Thyroid gland (tissue), 4 donors: ENCODE measurements at regions not wholly inside any gene's neighbourhood (a gene's known extent, or its start where the extent isn't known, plus 50 kb on each side); places are given as distances from the start of the nearest gene placed in this dataset.

Experiments
- DNase-seq, 2 donors: peaks; one replicate each; pipeline ENCODE4 v3.0.0-alpha.2; 2019
- H3K27ac ChIP-seq, 3 donors: fragments of 200-600 bp; sonication (generic); 1 replicate in 2 of 3; 2 replicates in 1 of 3; pipeline ENCODE4 v1.5.1; 2016 to 2019; ENCODE audit warnings: mild to moderate bottlenecking in 1 of 3, moderate library complexity in 1 of 3
- H3K27me3 ChIP-seq: fragments of 200-600 bp; sonication (generic); one replicate; pipeline ENCODE4 v1.5.1; 2019
- H3K36me3 ChIP-seq, 2 donors: fragments of 200-600 bp; sonication (generic); one replicate each; pipeline ENCODE4 v1.5.1; 2016 to 2019
- H3K4me1 ChIP-seq, 2 donors: fragments of 200-600 bp; sonication (generic); one replicate each; pipeline ENCODE4 v1.5.1; 2017 to 2019
- H3K4me3 ChIP-seq, 3 donors: fragments of 200-600 bp; sonication (generic); replicated peaks in 1 of 3; 1 replicate in 2 of 3; 2 replicates in 1 of 3; pipeline ENCODE4 v1.5.1; 2016; ENCODE audit warnings: mild to moderate bottlenecking in 1 of 3
- H3K9me3 ChIP-seq: fragments of 200-600 bp; sonication (generic); one replicate; pipeline ENCODE4 v1.5.1; 2017
- CTCF ChIP-seq, 6 experiments: fragments of 200-600 bp in 3 of 6; fragments of 450-650 bp in 3 of 6; sonication (generic) in 3 of 6; IDR thresholded peaks; one replicate each; pipeline ENCODE4 v1.5.1; 2016 to 2019; ENCODE audit warnings: antibody characterized with exemption in 6 of 6, mild to moderate bottlenecking in 2 of 6, inconsistent platforms in 1 of 6, moderate library complexity in 1 of 6
- POLR2A ChIP-seq, 2 donors: fragments of 450-650 bp; IDR thresholded peaks; one replicate each; pipeline ENCODE4 v1.6.1; 2017; ENCODE audit warnings: antibody characterized with exemption in 2 of 2, mild to moderate bottlenecking in 2 of 2, moderate library complexity in 1 of 2
- WGBS, 2 donors: methylation state at CpG; one replicate each; pipeline ENCODE4 v1.1.5; 2017; 5-methylcytosine and 5-hydroxymethylcytosine counted together
- intact Hi-C: fragments of 100-400 bp; cut with DNase I; formaldehyde crosslinking; loops from one replicate; pipeline ENCODE4 v1.15.1; 2023

GRCh38 chr2:104734937-104735586, 118.9 kb upstream of the POU3F3 start:
- 79 to 84% methylated on average over 6 of the region's 6 CpGs for WGBS, 2 donors
- no peak for DNase-seq
- Histone ChIP-seq H3K36me3 (no peaks in the 10 kb centered on the region), H3K4me1 (no peaks in the 10 kb centered on the region), H3K27me3 (no peaks in the 10 kb centered on the region), H3K9me3 (no peaks in the 10 kb centered on the region), H3K4me3 (no peak overlapping the region), H3K27ac (no peak overlapping the region)
- TF ChIP-seq CTCF (IDR thresholded peaks at IDR 0.05) = no peak
- no peak for TF ChIP-seq POLR2A (IDR thresholded peaks at IDR 0.05)
- intact Hi-C loops = no loop called here

DNA sequence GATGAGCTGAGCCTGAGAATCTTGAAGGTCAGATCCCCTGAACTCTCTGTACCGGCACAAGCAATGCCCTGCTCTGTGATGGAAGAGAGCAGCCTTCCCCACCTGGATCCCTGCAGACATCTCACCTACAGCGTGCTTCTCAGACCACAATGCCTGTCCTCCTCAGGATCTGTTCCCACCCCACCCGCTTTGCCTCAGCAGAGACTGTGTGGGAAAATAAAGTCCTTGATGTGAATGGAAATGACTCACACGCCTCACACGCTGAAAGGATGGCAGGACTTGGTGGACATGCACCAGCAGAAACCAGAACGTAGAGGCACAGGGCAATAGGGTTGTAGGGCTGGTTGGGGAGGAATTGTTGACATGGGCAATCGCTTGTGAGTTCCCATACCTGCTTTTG, 117.9 kb upstream of the POU3F3 start:
- DNase-seq = no peak
- no peak overlapping the region for H3K27ac ChIP-seq
- WGBS, 2 donors = 90 to 94% methylated on average over 7 of the region's 7 CpGs
- H3K4me1 ChIP-seq = no peaks in the 10 kb centered on the region
- intact Hi-C loops = no loop called here
- H3K4me3 ChIP-seq = no peak overlapping the region
- H3K9me3 ChIP-seq = no peaks in the 10 kb centered on the region
- no peaks in the 10 kb centered on the region for H3K27me3 ChIP-seq
- H3K36me3 ChIP-seq = no peaks in the 10 kb centered on the region
- TF ChIP-seq CTCF (IDR thresholded peaks at IDR 0.05) = no peak
- no peak for TF ChIP-seq POLR2A (IDR thresholded peaks at IDR 0.05)

DNA sequence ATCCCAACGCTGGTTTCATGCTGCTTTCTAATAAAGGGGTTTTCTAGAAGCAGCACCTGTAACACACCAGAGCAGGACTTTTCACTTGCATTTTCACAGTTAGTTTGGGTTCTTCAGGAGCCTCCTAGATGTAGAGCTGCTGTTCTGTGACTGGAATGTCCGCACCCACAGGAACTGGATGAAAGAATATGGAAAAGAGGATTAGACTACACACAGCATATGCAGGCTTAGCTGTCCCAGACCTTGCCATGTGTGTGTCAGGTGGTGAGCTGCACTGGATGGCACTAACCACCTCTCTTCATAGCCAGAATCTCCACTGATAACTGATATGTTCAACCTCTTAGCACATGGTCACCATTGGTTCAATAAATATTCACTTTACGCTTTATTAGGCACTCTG, 112.1 kb upstream of the POU3F3 start:
- 93 to 94% methylated on average over 3 of the region's 3 CpGs for WGBS, 2 donors
- H3K27ac ChIP-seq = no peak overlapping the region
- intact Hi-C loops = no loop called here

DNA sequence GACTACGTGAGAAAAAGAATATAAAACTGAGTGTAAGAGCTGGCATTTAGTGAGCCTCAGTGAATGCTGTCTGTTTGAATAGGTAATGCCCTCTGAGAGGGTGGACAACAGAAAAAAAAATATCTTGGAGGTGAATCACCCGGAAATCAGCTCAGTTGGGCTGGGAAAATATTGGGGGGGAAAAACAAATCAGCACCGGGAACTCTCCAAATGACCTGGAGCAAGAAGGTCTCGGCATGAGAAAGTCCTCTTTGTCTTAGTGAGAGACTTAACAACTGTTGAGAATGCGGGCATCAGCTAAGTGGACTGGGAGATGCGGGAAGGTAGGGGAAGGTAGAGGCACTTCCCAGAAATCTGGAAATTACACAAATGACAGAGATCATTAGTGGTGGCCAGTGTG, 109.4 kb upstream of the POU3F3 start:
- H3K4me3 ChIP-seq = no peak overlapping the region
- no peaks in the 10 kb centered on the region for H3K36me3 ChIP-seq

More for the DNA sequence above, 112.1 kb upstream of the POU3F3 start:
- H3K27me3 ChIP-seq = no peaks in the 10 kb centered on the region
- no peaks in the 10 kb centered on the region for H3K36me3 ChIP-seq
- H3K4me3 ChIP-seq = no peak overlapping the region
- DNase-seq = no peak
- no peaks in the 10 kb centered on the region for H3K4me1 ChIP-seq
- no peaks in the 10 kb centered on the region for H3K9me3 ChIP-seq
- no peak for TF ChIP-seq POLR2A (IDR thresholded peaks at IDR 0.05)
- TF ChIP-seq CTCF (IDR thresholded peaks at IDR 0.05) = no peak

More for the DNA sequence above, 109.4 kb upstream of the POU3F3 start:
- H3K27me3 ChIP-seq = no peaks in the 10 kb centered on the region
- H3K9me3 ChIP-seq = no peaks in the 10 kb centered on the region
- intact Hi-C loops = no loop called here
- H3K27ac ChIP-seq = no peak overlapping the region
- no peak for DNase-seq
- TF ChIP-seq CTCF (IDR thresholded peaks at IDR 0.05) (no peak), POLR2A (IDR thresholded peaks at IDR 0.05) (no peak)
- 70 to 77% methylated on average over 6 of the region's 6 CpGs for WGBS, 2 donors
- no peaks in the 10 kb centered on the region for H3K4me1 ChIP-seq
